ENCODE measurements at regions not wholly inside any gene's neighbourhood (a gene's known extent, or its start where the extent isn't known, plus 50 kb on each side); places are given as distances from the start of the nearest gene placed in this dataset.

- H3K27ac Mint-ChIP-seq (ENCODE audit: unreplicated experiment): no peak overlapping the region
- no peak overlapping the region for H3K4me3 ChIP-seq (ENCODE audit: low read depth, low read length)
- ChIA-PET CTCF (no interaction called here), POLR2A (no interaction called here)
- peaks cover 9% of the 10 kb centered on the region for H3K9me3 Mint-ChIP-seq (ENCODE audit: unreplicated experiment)
- TF ChIP-seq, protein P1, sequence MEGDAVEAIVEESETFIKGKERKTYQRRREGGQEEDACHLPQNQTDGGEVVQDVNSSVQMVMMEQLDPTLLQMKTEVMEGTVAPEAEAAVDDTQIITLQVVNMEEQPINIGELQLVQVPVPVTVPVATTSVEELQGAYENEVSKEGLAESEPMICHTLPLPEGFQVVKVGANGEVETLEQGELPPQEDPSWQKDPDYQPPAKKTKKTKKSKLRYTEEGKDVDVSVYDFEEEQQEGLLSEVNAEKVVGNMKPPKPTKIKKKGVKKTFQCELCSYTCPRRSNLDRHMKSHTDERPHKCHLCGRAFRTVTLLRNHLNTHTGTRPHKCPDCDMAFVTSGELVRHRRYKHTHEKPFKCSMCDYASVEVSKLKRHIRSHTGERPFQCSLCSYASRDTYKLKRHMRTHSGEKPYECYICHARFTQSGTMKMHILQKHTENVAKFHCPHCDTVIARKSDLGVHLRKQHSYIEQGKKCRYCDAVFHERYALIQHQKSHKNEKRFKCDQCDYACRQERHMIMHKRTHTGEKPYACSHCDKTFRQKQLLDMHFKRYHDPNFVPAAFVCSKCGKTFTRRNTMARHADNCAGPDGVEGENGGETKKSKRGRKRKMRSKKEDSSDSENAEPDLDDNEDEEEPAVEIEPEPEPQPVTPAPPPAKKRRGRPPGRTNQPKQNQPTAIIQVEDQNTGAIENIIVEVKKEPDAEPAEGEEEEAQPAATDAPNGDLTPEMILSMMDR (IDR thresholded peaks at IDR 0.05; ENCODE audit: insufficient read depth in 1 of 2, low read depth in 1 of 2, low read length in 1 of 2, severe bottlenecking in 1 of 2, unreplicated experiment in 1 of 2): no peak
- intact Hi-C loops (cut with micrococcal nuclease; ENCODE audit: unreplicated experiment): no loop called here
- H3K4me3 Mint-ChIP-seq (ENCODE audit: unreplicated experiment): no peak overlapping the region
- DNase-seq: no peak
- no peaks in the 10 kb centered on the region for H3K4me1 Mint-ChIP-seq (ENCODE audit: low read depth, unreplicated experiment)
- H3K4me1 ChIP-seq: no peaks in the 10 kb centered on the region
- no peaks in the 10 kb centered on the region for H3K36me3 ChIP-seq (ENCODE audit: control insufficient read depth, insufficient read depth, low read length)
- H3K9me3 ChIP-seq: no peaks in the 10 kb centered on the region
- BruUV-seq (replicated peaks): no TSS peak
- H3K27me3 ChIP-seq (replicated peaks; ENCODE audit: control insufficient read depth, insufficient read depth, low read length): no peaks in the 10 kb centered on the region
- H3K36me3 Mint-ChIP-seq (ENCODE audit: insufficient read depth, unreplicated experiment): no peaks in the 10 kb centered on the region
- H3K27me3 Mint-ChIP-seq (ENCODE audit: insufficient read depth, unreplicated experiment): peaks cover 3% of the 10 kb centered on the region
Measured at GRCh38 chr20:20977786-20978185, 128.4 kb downstream of the LINC00237 start.

- TF ChIP-seq, protein P1 (IDR thresholded peaks at IDR 0.05; ENCODE audit: insufficient read depth in 1 of 2, low read depth in 1 of 2, low read length in 1 of 2, severe bottlenecking in 1 of 2, unreplicated experiment in 1 of 2): no peak
- Mint-ChIP-seq H3K9me3 (ENCODE audit: unreplicated experiment) (peaks cover 7% of the 10 kb centered on the region), H3K4me3 (ENCODE audit: unreplicated experiment) (no peak overlapping the region), H3K36me3 (ENCODE audit: insufficient read depth, unreplicated experiment) (no peaks in the 10 kb centered on the region), H3K27ac (ENCODE audit: unreplicated experiment) (no peak overlapping the region), H3K27me3 (ENCODE audit: insufficient read depth, unreplicated experiment) (peaks cover 3% of the 10 kb centered on the region), H3K4me1 (ENCODE audit: low read depth, unreplicated experiment) (no peaks in the 10 kb centered on the region)
- Histone ChIP-seq H3K4me1 (no peaks in the 10 kb centered on the region), H3K4me3 (ENCODE audit: low read depth, low read length) (no peak overlapping the region), H3K9me3 (no peaks in the 10 kb centered on the region), H3K36me3 (ENCODE audit: control insufficient read depth, insufficient read depth, low read length) (no peaks in the 10 kb centered on the region), H3K27me3 (replicated peaks; ENCODE audit: control insufficient read depth, insufficient read depth, low read length) (no peaks in the 10 kb centered on the region)
- no TSS peak for BruUV-seq (replicated peaks)
- ChIA-PET POLR2A (no interaction called here), CTCF (no interaction called here)
- DNase-seq: no peak
- intact Hi-C loops (cut with micrococcal nuclease; ENCODE audit: unreplicated experiment): no loop called here
Measured at GRCh38 chr20:20972490-20972889, 133.7 kb downstream of the LINC00237 start.

- CTCF ChIA-PET: no interaction called here
- Mint-ChIP-seq H3K9me3 (ENCODE audit: unreplicated experiment) (peaks cover under 1% of the 10 kb centered on the region), H3K36me3 (ENCODE audit: insufficient read depth, unreplicated experiment) (no peaks in the 10 kb centered on the region), H3K27ac (ENCODE audit: unreplicated experiment) (no peak overlapping the region), H3K4me3 (ENCODE audit: unreplicated experiment) (no peak overlapping the region), H3K27me3 (ENCODE audit: insufficient read depth, unreplicated experiment) (no peaks in the 10 kb centered on the region), H3K4me1 (ENCODE audit: low read depth, unreplicated experiment) (no peaks in the 10 kb centered on the region)
- Histone ChIP-seq H3K9me3 (no peaks in the 10 kb centered on the region), H3K4me3 (ENCODE audit: low read depth, low read length) (no peak overlapping the region), H3K27me3 (replicated peaks; ENCODE audit: control insufficient read depth, insufficient read depth, low read length) (no peaks in the 10 kb centered on the region), H3K4me1 (no peaks in the 10 kb centered on the region), H3K36me3 (ENCODE audit: control insufficient read depth, insufficient read depth, low read length) (no peaks in the 10 kb centered on the region)
- intact Hi-C loops (cut with micrococcal nuclease; ENCODE audit: unreplicated experiment): no loop called here
- POLR2A ChIA-PET: no interaction called here
- no peak for DNase-seq
- no TSS peak for BruUV-seq (replicated peaks)
- TF ChIP-seq, protein P1 (IDR thresholded peaks at IDR 0.05; ENCODE audit: insufficient read depth in 1 of 2, low read depth in 1 of 2, low read length in 1 of 2, severe bottlenecking in 1 of 2, unreplicated experiment in 1 of 2): no peak
Measured at GRCh38 chr20:20971810-20972209, 134.3 kb downstream of the LINC00237 start.
